Inflammatory macrophage treated with lipopolysaccharide for 4 hours (primary cell): ENCODE measurements at regions not wholly inside any gene's neighbourhood (a gene's known extent, or its start where the extent isn't known, plus 50 kb on each side); places are given as distances from the start of the nearest gene placed in this dataset.
"Not testable (repeated sequence)": the region's sequence is repeated elsewhere in the genome, so short reads cannot be mapped to it uniquely, and the experiment has no call there.

Experiments used
- DNase-seq: peaks from one replicate; pipeline ENCODE4 v3.0.0-alpha.2; 2020

- DNase-seq, result no peak
Observed at GRCh38 chr5:60517094-60517694, 182.8 kb downstream of the DEPDC1B start.

DNA sequence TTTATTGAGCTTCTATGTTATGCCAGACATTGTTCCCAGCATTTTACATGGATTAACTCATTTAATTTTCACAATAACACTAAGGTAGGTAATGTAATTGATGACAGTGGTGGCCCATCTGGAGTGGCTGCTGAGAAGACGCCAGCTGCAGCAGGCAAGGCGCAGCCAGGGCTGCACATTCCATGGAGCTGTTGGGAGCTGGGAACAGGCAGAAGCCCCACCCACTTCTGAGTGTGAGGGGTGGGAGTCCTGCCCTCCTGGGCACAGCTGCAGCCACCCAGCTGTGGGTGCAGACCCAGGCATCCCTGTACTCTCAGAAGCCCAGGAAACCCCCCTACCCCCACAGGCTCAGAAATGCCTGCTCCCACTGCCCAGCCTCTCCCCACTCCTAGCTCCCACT lies 183.3 kb downstream of the DEPDC1B start:
- no peak for DNase-seq

DNA sequence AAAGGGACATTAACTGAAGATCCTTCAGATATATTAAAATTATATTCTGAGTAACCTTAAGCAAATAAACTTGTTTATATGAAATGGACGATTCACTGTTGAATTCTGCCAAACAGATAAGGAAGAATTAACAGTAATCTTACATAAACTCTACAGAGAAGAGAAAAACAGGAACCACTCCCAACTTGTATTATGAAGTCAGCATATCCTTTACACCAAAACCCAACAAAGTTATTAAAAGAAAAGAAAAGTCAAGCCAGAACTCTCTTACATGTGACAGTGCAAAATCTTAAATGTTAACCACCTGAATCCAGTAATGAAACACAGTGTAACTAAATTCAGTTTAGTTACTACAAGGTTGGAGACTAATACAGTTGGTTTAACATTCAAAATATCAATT lies 185.8 kb downstream of the DEPDC1B start:
- DNase-seq, result peak; percentile 64

DNA sequence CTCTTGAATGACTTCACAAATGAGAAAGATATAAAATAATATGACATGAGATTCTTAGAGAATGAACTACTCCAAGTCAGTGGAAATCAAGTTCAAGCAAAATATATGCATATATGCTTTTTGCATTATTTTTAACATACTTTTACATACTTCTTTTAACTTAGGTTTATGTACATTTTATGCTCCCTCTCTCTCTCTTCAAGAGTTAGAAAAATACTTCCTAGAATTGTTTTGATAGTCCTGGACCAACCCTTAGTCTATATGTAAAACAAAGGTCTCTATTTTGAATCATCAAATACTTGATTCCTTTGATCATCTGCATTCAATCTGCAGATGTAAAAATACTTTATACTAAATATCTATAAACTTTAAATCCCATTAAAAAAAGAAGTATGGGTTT lies 187.8 kb downstream of the DEPDC1B start:
- DNase-seq, result no peak

GRCh38 chr5:60510663-60511062 lies 189.3 kb downstream of the DEPDC1B start:
- DNase-seq, result no peak

GRCh38 chr5:60510049-60510448 lies 189.9 kb downstream of the DEPDC1B start:
- DNase-seq, result no peak

DNA sequence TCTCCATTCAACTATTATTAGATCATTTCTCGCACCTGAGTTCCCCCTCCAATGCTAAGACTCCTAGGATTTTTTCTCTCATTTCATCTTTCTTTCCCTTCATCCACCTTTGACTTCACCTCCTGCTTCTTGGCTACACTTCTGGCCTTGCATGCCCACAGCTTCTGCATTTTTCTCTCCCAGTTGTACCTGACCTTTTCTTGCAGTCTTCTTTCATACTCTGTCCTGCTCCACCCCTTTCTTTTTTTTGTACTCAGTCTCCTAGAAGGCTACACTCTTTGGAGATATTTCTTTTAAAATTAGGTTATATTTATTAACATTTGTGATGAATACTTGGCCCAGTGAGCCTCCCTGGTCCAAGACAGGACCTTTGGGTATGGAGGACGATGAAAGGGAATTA lies 190.4 kb downstream of the DEPDC1B start:
- no peak for DNase-seq

- no peak for DNase-seq
Observed at GRCh38 chr5:60507687-60508086, 192.3 kb downstream of the DEPDC1B start.

DNA sequence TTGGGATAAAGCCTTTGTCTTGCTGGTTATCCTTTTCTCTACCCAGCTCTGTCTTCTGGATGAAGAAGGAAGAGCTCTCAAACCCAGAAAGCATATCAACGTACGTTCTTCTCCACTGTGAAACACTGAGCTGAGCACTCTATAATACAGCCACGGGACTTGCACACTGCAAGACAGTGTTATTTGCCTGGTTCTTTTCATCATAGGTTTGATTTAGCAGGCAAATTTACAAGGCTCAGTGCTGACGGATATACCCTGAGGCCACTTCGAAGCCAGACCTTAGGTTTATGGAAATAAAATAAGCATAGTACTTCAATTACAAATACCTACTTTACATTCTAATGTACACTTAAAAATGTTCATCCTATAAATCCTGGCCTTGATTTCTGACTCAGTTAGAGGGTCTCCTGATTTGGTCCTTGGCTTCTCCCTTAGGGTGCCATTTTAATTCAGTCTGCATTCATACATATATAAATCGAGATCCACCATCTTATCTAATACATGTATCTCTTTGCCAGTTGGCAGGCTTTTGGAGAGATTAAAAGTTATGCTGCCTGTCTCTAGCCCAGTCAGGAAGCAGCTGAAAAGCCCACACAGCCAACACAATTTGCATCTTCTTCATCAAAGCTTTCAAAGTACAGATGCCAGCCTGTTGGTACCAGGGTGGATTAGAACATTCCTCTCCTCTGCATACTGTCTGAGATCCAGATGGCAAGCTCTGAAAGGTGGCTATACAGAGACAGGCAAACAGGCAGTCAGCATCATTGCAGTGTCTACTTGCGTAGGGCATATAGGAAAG lies 194.4 kb downstream of the DEPDC1B start:
- DNase-seq, result no peak

DNA sequence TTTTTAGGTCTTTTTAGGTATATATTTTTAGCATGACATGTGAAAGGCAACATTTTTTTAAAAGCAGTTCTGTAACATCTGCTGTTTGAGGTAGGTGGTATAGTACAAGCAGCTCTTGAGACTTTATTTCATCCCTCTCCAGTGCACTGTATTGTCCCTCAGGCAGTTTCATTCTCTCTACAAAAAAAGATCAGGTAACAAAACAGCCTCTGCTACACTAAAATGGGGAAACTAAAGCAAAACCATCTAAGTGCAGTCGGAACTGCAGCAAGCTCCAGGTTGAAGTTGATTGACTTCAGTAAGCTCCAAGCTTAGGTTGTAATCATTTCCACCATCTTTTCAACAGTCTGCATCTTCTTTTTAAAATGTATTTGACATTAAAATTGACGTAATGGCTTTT lies 195.6 kb downstream of the DEPDC1B start:
- no peak for DNase-seq

- no peak for DNase-seq
Observed at GRCh38 chr5:60503771-60504170, 196.2 kb downstream of the DEPDC1B start.

DNA sequence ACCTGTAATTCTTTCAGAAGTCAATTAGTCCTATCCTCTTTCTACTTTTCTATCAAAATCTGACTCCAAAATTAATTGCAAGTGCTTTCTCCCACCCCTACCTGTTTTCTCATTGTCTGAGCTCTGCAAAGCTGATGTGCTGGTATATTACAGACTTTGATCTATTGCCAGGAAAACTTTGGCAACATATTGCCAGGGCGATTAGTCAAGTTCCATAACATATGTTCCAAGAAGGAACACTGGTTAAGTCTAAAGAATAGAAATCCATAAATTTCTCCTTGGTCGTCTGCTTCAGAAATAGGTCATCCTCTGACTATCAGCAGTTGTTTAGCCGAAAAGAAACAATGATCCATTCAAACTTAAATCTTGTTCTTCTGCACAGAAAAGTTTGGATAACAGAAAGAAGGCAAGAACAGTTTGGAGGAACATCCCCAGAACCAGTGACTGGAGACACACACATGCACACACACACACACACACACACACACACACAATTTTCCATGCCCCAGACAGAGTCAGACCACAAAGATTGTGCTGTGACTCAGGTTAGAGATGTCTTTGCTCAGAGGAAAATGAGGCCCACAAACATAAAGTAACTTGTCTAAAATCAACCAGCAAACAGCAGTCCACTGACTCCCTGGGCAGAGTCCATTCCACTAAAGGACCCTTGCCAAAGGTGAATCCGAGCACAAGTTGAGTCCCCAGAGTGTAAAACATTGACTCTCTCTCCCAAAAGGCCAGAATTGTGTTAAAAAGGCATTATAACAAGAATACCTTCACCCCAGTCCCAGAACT lies 202.1 kb downstream of the DEPDC1B start:
- no peak for DNase-seq

DNA sequence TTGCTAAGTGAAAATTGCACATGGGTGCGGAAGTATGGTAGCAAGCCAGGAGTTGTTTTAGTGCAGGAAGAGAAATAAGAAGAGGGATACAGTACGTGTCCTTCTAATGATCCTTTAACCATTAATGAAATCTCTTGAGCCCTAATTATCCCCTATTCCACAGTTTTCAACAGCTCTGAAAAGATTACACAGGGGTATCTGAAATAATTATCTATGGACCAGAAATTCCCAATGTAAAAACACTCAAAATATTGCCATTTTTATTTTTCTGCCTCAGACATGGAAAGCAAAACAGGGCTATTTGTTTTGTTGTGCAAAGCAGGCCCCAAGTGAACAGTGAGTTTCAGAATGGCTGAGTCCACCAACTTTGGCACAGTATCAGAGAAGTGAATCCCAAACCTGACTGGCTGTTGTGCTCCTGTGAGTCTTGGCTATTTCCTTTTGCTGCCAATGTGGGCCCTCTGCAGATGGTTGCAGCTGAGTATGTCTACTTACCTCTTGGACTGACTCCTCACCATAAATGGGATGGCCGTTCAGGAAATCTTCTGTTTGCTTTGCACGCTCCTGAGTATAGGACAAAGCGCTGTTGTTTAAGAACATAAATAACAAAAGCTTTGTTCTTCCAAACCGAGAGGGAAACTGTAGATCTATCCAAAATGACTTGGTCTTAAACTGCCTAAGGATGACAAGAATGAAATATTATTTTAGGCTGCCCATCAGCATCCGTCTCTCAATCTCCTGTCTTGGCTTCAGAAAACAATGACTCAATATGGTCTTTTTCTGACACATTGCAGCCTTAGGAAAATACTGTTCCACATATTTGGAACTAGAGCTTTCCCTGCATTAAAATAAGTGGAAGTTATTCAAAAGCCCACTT lies 204.1 kb downstream of the DEPDC1B start:
- DNase-seq, result no peak

DNA sequence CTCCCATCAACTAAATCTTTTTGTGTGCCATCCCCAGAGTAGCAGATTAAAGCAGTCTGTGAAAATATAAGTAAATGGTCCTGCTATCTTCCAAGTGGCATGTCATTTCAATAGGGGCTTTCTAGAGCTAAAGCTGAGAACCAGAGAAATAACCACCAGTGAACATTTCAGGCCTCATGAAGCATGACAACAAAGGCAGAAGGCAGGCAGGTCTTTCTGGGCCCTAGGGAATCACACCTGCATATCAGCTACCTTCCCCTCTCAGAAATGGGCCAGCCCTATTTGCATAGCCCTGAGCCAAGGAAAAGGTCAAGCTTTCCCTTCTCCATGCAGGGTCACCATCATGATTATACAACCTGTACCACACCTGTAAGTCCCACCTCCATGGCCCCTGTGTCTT lies 205.3 kb downstream of the DEPDC1B start:
- DNase-seq, result no peak

DNA sequence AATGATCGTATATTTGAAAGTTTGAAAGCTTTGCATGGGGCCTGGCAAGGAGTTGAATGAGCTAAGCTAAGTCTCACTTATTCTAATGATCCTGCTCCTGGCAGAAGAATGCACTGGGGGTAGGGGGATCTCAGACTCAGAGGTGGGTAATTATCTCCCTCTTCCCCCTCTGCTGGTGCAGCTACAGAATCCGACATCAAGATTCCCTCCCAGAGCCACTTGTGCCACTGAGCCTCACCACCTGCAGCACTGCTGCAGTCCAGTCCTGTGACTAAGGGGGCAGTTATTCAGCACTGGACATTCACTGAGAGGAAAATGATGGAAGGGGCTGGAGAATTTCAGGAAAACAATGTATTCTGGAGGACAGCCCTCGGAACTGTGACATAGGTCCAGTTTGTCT lies 205.8 kb downstream of the DEPDC1B start:
- DNase-seq, result no peak

DNA sequence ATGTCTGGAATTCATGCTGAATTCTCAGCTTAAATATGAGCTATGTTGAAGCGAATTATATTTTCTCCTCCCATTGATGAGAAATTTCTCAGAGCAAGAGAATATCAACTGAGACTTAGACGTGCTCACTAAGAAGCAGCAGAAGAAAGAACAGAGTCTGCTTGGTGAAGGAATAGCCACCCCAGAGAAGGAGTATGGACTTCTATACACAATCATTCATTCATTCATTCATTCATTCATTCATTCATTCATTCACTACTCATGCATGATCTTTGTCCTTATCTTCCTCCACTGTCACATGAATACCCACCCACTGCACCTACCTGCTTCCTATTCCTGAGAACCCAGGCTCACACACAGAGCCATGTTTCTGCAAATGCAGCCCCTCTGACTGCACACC lies 206.6 kb downstream of the DEPDC1B start:
- no peak for DNase-seq

- no peak for DNase-seq
Observed at GRCh38 chr5:60492958-60493357, 207.0 kb downstream of the DEPDC1B start.

DNA sequence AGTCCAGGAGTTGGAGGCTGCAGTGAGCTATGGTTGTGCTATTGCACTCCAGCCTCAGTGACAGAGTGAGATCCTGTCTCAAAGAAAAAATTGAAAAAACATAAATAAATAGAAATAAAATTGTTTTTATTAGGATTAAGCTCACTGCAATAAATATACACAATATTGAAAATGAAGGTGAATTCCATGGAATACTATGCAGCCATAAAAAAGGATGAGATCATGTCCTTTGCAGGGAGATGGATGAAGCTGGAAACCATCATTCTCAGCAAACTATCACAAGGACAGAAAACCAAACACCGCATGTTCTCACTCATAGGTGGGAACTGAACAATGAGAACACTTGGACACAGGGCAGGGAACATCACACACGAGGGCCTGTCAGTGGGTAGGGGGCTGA lies 207.6 kb downstream of the DEPDC1B start:
- not testable (repeated sequence) for DNase-seq

GRCh38 chr5:60490597-60491166 lies 209.3 kb downstream of the DEPDC1B start:
- DNase-seq, result no peak

DNA sequence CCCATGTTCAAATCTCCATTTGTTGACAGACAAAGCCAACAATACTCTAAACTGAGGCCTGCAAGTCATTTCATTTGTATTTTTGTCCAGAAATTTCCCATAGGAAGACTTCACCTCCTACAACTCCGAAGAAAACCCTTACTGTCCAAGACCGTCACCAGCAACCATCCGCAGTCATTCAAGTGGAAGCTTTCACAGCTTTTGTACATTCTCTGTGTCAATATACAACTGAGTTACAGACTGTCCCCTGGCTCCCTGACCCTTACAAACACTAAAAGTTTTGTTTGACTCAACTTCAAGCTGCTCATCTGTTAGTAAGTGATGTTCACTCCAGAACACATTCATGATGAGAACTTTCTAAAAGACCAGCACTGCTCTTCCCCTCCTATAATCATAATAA lies 210.1 kb downstream of the DEPDC1B start:
- DNase-seq, result no peak

- DNase-seq, result no peak
Observed at GRCh38 chr5:60489377-60489776, 210.6 kb downstream of the DEPDC1B start.

GRCh38 chr5:60488466-60489130 lies 211.4 kb downstream of the DEPDC1B start:
- no peak for DNase-seq
